ENCODE measurements at regions not wholly inside any gene's neighbourhood (a gene's known extent, or its start where the extent isn't known, plus 50 kb on each side); places are given as distances from the start of the nearest gene placed in this dataset.
"Not testable (repeated sequence)": the region's sequence is repeated elsewhere in the genome, so short reads cannot be mapped to it uniquely, and the experiment has no call there.

DNA sequence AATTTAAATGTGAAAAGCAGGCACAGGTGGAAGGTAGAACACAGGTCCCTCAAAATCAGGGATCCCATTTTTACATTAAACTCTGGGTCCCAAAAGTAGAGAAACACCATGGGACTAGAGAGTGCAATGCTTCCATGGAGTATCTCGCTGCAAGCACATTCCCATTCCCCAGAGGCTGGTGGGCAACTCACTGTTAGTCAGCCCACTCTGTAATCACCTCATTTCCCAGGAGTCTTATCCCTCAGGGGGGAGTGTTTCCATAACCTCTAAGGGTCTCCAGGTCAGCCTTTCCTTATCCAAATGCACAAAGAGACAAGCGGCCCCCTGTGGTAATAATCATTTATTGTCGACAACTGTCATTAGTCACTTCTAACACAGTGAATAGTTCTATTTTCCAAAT lies 490.1 kb upstream of the LRRC7 start:
- DNase-seq (ENCODE audit: low spot score): no peak

DNA sequence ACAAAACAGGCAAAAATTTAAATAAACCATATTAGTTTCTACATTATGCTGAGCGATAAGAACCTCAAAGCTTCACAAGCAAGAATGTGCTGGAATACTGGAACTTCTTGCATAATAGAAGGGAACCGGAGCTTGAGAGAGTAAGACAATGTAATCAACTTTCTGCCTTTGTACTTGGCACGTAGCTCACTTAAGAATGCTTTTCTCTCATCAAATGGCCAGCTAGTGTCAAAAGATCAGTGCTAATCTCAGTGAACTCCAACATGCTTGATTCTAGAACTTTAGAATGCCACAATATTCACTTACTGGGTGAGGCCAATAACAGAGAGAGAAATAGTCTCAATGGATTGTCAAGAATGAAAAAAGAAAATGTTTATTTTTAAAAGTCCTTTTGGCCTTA lies 486.1 kb upstream of the LRRC7 start:
- DNase-seq (ENCODE audit: low spot score): no peak

DNA sequence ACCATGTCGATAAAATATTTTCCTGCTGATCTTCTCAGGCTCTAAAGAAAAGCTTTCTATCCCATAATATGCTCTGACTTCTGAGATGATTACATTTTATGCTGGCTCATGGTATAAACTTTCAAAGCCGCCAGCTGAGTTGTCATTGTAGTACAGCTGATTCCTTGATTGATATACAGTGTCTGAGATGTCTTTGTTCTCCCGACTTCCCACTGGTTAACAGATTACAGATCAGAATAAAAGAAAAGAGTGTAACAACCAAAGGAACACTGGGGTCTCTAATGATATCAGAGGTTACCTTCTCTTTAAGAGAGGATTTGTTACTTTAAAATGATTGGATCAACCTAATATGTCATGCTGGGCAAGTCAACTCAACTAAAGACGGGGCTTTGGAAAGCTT lies 485.4 kb upstream of the LRRC7 start:
- no peak for DNase-seq (ENCODE audit: low spot score)

DNA sequence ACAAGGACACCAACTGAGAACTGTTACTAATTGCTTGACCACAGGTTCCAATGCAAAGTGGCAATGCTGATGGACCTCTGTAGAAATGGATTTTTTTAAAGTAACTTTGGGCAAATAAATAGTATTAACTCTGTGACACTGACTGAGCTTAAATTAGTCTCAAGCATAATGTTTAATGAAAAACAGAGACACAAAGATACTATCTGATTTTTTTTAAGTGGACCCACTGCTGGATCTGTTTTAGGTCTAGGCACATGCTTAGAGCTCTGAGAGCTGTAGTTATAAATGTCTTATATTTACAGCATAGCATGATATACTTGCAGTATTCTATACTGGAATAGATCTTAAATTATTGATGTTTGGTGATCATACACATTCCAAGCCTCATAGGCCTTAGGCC lies 481.6 kb upstream of the LRRC7 start:
- DNase-seq (ENCODE audit: low spot score): no peak

DNA sequence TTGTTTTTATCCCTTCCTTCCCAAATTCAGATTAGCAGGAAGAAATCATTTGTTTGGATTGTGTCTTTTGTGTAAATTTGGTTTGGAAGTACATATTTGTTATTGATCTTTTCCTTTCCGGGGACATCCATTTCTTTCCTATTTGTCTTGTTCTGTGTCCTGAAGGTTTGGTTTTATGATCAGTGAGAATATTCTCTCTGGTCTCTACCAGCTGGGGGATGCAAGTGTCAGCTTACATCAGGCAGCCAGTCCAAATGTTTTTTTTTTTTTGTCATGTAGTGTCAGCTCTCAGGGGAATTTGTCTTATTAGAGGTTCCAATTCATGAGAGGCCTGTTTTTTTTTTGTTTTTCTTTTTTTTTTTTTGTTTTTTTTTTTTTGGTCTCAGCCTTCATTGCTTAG lies 479.2 kb upstream of the LRRC7 start:
- no peak for DNase-seq (ENCODE audit: low spot score)

DNA sequence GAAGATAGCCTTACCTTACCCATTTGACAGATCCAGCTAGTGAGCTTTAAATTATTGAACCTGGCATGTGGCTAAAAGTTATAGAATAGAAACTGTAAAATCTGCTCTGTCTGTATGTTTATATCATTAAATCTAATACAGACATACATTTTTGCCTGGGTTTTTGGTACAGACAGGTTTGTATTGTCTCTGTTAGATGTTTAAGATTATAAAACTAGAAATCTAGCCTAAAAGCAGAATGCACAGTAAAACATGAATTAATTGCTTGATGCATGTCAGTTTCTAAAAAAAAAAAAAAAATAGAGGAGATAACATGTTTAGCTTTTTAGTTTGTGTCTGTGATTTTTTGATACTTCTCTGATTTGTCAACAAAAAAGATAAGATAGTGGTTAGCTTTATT lies 477.6 kb upstream of the LRRC7 start:
- DNase-seq (ENCODE audit: low spot score): no peak

DNA sequence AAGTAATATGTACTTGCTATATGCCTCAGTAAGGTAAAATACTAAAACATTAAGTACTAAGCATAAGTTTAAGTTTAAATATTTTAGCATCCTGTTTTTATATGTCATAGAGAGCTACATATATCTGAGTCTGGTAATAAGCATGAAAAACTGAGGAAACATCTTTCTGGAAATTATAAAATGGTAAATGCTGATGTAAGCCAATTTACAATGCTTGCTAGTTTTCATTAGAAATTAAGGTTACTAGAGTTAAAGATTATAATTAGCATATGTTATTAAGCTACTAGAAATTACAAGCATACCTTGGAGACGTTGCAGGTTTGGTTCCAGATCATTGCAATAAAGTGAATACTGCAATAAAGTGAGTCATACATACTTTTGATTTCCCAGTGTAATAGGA lies 477.0 kb upstream of the LRRC7 start:
- no peak for DNase-seq (ENCODE audit: low spot score)

DNA sequence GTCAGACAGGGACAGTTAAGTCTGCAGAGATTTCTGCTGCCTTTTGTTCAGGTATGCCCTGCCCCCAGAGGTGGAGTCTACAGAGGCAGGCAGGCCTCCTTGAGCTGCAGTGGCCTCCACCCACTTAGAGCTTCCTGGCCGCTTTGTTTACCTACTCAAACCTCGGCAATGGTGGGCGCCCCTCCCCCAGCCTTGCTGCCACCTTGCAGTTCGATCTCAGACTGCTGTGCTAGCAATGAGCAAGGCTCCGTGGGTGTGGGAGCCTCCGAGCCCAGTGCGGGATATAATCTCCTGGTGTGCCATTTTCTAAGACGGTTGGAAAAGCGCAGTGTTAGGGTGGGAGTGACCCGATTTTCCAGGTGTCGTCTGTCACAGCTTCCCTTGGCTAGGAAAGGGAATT lies 465.7 kb upstream of the LRRC7 start:
- DNase-seq (ENCODE audit: low spot score): not testable (repeated sequence)

DNA sequence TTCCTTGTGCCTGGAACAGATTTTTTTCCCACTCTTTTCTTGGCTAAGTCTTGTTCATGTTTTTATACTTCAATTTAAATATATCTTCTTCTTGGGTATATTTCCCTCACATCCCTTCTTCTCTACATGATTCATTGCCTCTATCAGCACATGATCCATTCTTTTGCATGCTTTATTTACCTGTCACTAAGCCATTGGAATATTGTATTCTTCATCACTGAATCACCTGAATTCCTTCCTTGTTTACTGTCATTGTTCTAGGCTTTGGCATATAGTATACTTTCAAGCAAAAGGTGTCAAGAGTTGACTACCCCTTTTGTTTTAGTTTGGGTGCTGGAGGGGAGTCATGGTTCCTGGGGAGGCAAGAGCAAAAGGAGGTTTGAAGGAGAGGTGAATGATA lies 464.5 kb upstream of the LRRC7 start:
- DNase-seq (ENCODE audit: low spot score): no peak

DNA sequence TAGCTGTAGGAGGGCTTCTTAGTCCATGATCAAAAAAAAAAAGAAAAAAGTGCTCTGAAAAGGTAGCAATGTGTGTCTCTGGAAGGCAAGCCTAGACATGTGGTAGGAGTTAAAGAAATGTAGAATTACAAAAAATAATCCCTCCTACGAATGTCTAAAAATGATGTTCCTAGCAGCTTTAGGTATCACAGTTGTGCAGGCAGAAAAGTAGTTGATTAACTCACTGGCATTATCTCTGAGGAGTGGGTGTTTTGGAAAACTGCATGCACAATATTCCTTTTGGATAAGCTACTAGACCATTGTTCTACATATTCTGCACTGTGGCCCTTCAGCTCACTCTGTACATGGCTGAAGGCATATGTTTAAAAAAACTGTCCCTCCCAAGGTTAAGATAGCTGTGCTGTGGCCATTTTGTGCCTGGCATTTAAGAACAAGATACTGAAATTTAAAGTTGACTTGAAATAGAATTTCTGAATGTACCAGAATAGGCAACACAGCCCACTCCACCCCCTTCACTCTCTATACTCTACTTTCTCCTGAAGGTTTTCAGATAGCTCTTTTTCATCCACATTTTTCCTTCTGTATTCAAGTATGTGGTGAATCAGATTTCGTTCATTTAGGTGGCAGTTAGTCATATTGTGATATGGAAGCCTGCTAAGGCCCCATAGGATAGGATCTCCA lies 463.9 kb upstream of the LRRC7 start:
- no peak for DNase-seq (ENCODE audit: low spot score)

DNA sequence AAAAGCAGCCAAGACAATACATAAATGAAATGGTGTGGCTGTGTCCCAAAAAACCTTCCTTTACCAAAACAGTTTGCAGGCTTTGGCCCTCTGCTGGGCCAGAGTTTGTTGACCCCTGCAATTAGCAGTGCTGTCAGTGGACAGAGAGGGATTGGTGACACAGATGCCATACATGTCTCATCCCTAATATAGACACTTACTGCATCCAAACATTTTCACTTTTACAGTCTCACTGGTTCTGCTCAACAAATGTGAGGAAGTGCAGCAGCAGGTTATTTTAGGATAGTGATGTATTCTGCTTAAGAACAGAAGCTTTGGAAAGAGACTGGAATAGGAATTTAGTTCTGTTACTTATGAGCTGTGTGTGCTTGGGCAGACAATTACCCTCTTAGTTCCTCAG lies 462.8 kb upstream of the LRRC7 start:
- no peak for DNase-seq (ENCODE audit: low spot score)

DNA sequence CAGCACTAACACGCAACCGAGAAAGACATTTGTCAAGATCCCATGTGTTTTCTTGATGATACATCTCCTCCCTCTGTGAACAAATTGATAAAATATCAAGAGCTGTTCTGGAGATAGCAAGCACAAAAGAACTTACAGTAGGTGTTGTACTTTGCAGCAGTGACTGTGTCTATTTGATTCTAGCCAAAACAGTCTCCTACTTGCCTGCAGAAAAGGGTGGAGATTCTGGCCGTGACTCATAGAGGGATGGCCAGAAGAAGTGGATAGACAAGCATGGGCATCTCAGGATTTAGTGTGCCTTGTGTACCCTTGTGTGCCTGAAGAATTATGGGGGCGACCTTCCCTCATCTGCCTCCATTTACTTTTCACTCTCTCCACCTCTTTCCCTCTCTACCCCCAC lies 458.4 kb upstream of the LRRC7 start:
- no peak for DNase-seq (ENCODE audit: low spot score)

DNA sequence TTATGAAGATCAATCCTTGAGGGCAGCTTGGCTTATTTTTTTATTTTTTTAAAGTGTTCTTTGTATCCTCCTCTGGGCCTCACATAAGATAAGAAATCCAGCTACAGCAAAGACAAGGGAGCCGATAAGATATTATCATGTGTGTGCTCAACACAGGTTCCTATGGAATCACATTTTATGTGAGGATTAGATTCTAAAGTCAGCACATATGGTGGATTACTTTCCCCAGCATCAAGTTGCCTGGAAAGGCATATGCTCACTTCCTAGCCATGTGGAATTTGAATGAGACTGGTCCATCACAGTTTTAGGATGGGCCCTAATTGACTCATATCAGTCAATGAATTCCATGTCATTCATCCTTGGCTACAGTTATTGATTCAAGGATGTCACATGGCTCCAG lies 456.9 kb upstream of the LRRC7 start:
- DNase-seq (ENCODE audit: low spot score): no peak

DNA sequence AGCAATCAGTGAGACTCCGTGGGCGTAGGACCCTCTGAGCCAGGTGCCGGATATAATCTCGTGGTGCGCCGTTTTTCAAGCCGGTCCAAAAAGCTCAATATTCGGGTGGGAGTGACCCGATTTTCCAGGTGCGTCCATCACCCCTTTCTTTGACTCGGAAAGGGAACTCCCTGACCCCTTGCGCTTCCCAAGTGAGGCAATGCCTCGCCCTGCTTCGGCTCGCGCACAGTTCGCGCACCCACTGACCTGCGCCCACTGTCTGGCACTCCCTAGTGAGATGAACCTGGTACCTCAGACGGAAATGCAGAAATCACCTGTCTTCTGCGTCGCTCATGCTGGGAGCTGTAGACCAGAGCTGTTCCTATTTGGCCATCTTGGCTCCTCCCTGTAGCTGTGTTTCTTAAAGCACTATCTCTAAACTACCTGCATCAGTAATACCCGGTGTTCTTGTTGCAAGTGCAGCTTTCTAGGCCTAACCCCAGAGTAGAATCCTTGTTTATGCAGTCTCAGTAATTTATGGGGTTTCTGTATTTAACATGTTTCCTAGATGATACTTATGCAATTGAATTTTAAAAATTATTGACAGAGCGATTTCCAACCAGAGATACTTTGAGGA lies 447.5 kb upstream of the LRRC7 start:
- DNase-seq (ENCODE audit: low spot score): not testable (repeated sequence)

DNA sequence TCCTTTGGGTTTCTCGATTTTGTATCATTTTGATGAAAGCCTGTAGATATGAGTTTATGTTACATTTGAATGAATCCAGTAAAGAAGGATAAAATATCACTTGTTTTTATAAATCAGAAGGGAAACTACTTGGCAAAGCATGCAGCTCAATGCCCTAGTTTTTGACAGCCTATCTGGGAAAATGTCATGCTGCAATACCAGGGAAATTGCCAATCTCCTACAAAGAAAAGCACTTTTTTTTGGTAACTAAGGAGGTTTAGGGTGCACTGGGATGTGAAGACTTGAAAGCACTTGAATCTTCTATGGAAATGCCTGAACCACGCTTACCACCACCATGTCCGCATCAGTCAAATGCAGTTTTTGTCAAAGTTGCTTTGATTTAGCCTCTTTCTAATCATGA lies 446.9 kb upstream of the LRRC7 start:
- DNase-seq (ENCODE audit: low spot score): no peak

DNA sequence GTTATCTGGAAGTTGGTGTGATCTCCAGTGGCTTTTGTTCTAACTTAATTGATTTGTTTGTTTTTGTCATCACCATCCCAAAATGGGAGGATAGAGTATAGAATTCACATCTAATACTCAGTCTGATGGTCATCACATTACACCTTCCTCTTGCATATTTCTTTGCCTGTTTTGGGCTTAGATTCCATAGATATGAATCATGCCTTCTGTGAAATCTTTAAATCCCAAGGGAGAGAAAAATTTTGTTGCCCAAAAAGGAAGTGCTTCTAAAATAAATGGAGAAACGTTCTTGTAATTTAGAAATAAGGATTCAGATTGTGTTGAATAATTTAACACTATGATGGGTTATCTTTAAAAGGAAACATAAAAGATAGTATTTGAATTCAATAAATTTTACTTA lies 446.0 kb upstream of the LRRC7 start:
- no peak for DNase-seq (ENCODE audit: low spot score)

DNA sequence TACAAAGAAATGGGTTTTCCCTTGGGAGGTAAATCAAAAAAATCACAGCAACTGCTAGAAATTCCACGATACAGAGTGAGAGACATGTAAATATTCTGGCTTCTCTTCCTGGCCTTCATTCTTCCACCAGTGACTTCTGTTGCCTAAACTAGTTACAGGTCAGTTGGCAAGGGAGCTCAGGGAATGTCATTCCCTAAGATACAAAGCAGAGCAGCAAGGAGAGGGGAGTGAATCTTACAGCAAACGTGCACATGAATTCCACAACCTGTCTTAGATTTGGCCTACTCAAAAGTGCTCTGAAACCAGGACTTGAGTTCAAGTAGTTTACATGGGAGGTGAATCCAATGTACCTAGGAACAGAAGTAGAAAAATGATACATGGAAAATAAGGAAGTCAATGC lies 445.3 kb upstream of the LRRC7 start:
- DNase-seq (ENCODE audit: low spot score): no peak

DNA sequence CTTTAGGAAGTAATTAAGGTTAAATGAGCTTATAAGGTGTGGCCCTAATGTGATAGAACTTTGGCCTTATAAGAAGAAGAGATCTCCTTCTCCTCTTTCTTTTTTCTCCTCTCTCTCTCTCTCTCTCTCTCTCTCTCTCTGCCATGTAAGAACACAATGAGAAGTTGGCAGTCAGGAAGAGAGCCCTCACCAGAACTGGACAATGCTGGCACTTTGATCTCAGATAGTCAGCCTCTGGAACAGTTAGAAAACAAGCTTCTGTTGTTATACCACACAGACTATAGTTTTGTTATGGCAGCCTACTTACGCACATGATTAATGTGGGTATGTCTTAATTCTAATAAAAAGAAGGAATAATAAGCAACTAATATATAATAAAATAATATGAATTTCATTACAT lies 444.2 kb upstream of the LRRC7 start:
- DNase-seq (ENCODE audit: low spot score): no peak

DNA sequence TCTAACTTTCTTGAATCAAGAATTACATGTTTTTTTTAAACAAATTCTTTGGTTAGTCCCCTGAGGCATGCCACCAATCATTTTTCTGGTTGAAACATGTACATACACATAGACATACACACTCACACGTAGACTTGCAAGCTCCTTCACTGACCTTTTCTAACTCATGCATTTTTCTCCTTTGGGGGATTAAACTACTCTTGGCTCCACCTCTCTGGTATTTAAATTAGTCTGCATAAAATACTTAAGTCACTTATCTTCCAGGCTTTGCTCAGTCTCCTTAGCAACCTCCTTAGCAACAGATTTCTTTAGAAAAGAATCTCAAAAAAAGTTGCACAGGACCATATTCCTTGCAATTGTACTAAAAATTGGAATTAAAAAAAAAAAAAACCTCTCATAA lies 440.9 kb upstream of the LRRC7 start:
- DNase-seq (ENCODE audit: low spot score): no peak

DNA sequence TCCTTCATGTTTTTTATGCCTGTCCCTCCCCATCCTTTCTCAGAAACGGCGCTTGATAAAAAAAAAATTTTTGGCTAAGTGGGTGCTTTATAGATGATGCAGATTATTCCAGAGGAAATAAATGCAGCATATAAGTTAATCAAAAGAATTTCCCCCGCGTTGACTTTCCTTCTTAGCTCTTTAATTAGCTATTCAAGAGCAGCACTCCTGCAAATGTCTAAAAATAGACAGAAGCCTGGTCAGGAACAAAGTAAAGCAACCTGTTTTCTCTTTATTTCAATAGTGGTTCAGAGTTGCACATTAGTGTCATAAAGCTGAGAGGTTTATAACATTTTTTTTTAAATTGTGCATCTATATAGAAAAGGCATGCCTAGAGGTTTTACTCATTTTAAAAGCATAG lies 439.5 kb upstream of the LRRC7 start:
- no peak for DNase-seq (ENCODE audit: low spot score)

DNA sequence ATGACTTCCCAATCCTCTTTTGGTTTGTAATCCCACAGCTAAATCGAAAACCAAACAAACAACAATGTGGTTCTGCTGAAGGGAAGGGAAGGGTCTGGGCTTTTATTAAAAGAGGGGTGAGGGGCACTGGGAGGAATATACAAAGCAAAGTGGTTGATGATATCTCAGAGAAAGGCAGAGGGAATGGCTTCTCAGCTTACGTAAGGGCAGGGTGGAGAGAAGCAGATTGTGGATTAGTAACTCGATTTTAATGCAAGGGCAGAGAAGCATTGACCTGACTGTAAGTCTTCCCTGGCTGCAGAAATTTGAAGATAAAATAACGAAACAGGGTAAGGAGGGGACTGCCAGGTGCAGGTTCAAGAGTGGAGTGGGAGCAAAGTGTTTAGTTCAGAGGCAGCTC lies 438.2 kb upstream of the LRRC7 start:
- DNase-seq (ENCODE audit: low spot score): no peak

DNA sequence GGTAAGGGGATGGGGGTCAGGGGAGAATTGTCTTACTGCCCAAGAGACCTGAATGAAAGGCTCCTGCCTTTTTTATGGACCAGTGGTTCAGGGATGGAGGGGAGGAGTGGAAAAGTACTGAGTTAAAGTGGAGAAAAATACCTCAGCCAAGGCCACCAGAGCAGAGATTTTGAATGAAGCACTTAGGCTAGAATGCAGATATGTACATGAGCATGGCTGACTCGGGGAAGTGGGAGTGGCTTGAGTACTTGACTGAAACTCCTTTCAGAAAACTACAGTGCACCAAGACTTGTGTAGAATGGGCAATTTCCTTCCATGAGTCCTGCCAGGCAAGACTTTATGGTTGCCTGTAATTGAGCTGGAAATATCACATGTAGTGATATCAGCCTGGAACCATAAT lies 429.6 kb upstream of the LRRC7 start:
- DNase-seq (ENCODE audit: low spot score): no peak

DNA sequence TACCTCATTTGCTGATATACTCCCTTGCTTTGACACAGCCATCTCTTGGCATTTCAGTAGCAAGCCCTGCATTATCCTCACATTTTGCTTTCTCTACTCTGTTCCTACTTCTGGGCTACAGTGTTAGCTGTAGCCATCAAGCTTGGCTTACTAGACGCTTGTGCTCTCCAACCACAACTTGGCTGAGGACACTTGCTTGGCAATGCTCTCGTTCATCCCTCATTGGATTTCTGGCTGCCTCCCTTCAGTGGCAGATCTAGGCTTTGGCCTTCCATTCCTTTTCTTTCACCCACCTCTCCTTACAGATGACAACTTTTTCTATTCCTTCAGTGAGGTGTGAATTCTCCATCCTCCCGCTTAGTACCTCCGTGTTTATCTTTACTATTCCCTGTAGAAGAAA lies 428.7 kb upstream of the LRRC7 start:
- no peak for DNase-seq (ENCODE audit: low spot score)

DNA sequence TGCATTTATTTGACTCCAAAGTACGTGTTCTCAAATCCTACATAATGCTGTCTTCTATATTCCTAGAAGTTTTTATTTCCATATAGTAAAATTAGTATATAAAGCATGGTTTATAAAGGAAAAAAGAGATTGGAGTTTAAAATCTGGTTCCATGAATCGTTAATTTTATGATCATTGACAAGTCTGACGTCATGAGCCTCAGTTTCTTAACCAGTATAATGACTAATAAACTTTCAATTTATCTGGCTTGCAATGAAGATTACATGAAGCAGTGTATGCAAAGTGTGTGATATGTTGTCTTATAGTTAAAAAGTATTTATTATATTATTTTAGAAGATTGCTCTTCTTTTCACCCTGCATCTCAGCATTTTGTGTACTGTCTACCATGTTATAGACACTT lies 421.4 kb upstream of the LRRC7 start:
- no peak for DNase-seq (ENCODE audit: low spot score)

DNA sequence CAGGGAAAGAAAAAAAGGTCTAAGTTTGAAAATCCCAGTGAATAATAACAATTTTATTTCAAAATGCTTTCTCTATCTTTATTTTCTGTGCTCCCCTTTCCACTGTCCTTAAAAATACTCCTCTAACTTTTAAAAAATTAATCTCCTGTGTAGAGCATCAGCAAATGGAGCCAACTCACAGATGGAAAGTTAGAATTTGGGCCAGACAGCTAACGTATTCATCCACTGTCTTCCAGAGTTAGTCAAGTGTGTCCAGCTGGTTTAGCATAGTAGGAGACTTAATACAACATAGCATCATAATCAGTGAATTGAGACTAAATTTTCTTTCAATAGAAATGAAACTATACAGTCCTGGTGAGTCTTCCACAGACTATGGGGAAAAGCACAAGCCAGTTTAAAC lies 419.0 kb upstream of the LRRC7 start:
- DNase-seq (ENCODE audit: low spot score): no peak
